SK-N-SH treated with all-trans-retinoic acid at 6 μM for 48 hours (cell line): ENCODE measurements at regions not wholly inside any gene's neighbourhood (a gene's known extent, or its start where the extent isn't known, plus 50 kb on each side); places are given as distances from the start of the nearest gene placed in this dataset.

Source experiments
- ATAC-seq: fragments of 200-7000 bp; cut with Tn5 transposase; 3 replicates; pipeline ENCODE4 v1.9.1; 2020; ENCODE audit warnings: mild to moderate bottlenecking, moderate library complexity
- ARNTL ChIP-seq: fragments of 450-650 bp; formaldehyde crosslinking; IDR thresholded peaks from 2 replicates; pipeline ENCODE4 v1.5.0; 2020; ENCODE audit warnings: low read depth, mild to moderate bottlenecking, moderate library complexity, borderline replicate concordance
- BACH2 ChIP-seq: fragments of 250-450 bp; sonication (Bioruptor Pico); IDR thresholded peaks from 2 replicates; pipeline ENCODE4 v1.9.0; 2021; ENCODE audit warnings: mild to moderate bottlenecking, borderline replicate concordance
- CSDC2 ChIP-seq: fragments of 250-450 bp; sonication (Bioruptor Pico); IDR thresholded peaks from 2 replicates; pipeline ENCODE4 v1.5.0; 2020; ENCODE audit warnings: mild to moderate bottlenecking, moderate library complexity
- ESRRG ChIP-seq: fragments of 250-450 bp; sonication (Bioruptor Pico); IDR thresholded peaks from 2 replicates; pipeline ENCODE4 v1.6.1; 2021; ENCODE audit warnings: mild to moderate bottlenecking
- GLIS3 ChIP-seq: fragments of 250-450 bp; sonication (Bioruptor Pico); IDR thresholded peaks from 2 replicates; pipeline ENCODE4 v1.5.0; 2020; ENCODE audit warnings: mild to moderate bottlenecking, moderate library complexity
- ISL1 ChIP-seq: fragments of 250-450 bp; sonication (Bioruptor Pico); IDR thresholded peaks from 2 replicates; pipeline ENCODE4 v2.1.2; 2022; ENCODE audit warnings: mild to moderate bottlenecking, moderate library complexity
- OSR1 ChIP-seq: fragments of 250-450 bp; sonication (Bioruptor Pico); IDR thresholded peaks from 2 replicates; pipeline ENCODE4 v1.8.0; 2022; ENCODE audit warnings: moderate library complexity, mild to moderate bottlenecking, inconsistent platforms
- PPARA ChIP-seq: fragments of 250-450 bp; sonication (Bioruptor Pico); IDR thresholded peaks from 2 replicates; pipeline ENCODE4 v1.5.0; 2020; ENCODE audit warnings: mild to moderate bottlenecking, borderline replicate concordance
- RARB ChIP-seq: fragments of 250-450 bp; sonication (Bioruptor Pico); IDR thresholded peaks from 2 replicates; pipeline ENCODE4 v1.8.0; 2021; ENCODE audit warnings: mild to moderate bottlenecking, moderate library complexity
- SNAI2 ChIP-seq: fragments of 250-450 bp; sonication (Bioruptor Pico); IDR thresholded peaks from 2 replicates; pipeline ENCODE4 v1.5.0; 2020; ENCODE audit warnings: mild to moderate bottlenecking, moderate library complexity
- TCF4 ChIP-seq: fragments of 250-450 bp; sonication (Bioruptor Pico); IDR thresholded peaks from 2 replicates; pipeline ENCODE4 v1.8.0; 2021; ENCODE audit warnings: mild to moderate bottlenecking, moderate library complexity, borderline replicate concordance
- TOX ChIP-seq: fragments of 250-450 bp; sonication (Bioruptor Pico); IDR thresholded peaks from 2 replicates; pipeline ENCODE4 v1.8.0; 2021; ENCODE audit warnings: mild to moderate bottlenecking, moderate library complexity, borderline replicate concordance
- ZC3H10 ChIP-seq: fragments of 250-450 bp; sonication (Bioruptor Pico); IDR thresholded peaks from 2 replicates; pipeline ENCODE4 v1.5.1; 2021; ENCODE audit warnings: mild to moderate bottlenecking, moderate library complexity
- ZFP3 ChIP-seq: fragments of 250-450 bp; sonication (Bioruptor Pico); IDR thresholded peaks from 2 replicates; pipeline ENCODE4 v1.5.0; 2020; ENCODE audit warnings: mild to moderate bottlenecking, moderate library complexity
- ZNF565 ChIP-seq: fragments of 450-650 bp; formaldehyde crosslinking; conservative IDR thresholded peaks from 2 replicates; pipeline ENCODE4 v1.5.0; 2020; ENCODE audit warnings: low read depth, mild to moderate bottlenecking, moderate library complexity
- ZNF70 ChIP-seq: fragments of 450-650 bp; formaldehyde crosslinking; IDR thresholded peaks from 2 replicates; pipeline ENCODE4 v1.5.0; 2020; ENCODE audit warnings: mild to moderate bottlenecking, moderate library complexity
- ZNF8 ChIP-seq: fragments of 450-650 bp; formaldehyde crosslinking; IDR thresholded peaks from 2 replicates; pipeline ENCODE4 v1.5.0; 2020; ENCODE audit warnings: mild to moderate bottlenecking, moderate library complexity
- TF ChIP-seq, protein P1 (sequence below): fragments of 250-450 bp; sonication (Bioruptor Pico); IDR thresholded peaks from 2 replicates; pipeline ENCODE4 v1.8.0; 2020; ENCODE audit warnings: mild to moderate bottlenecking, moderate library complexity, borderline replicate concordance
- TF ChIP-seq, protein P2 (sequence below): fragments of 250-450 bp; sonication (Bioruptor Pico); IDR thresholded peaks from 2 replicates; pipeline ENCODE4 v1.5.1; 2021; ENCODE audit warnings: mild to moderate bottlenecking, moderate library complexity
- TF ChIP-seq, protein P3 (sequence below): fragments of 250-450 bp; sonication (Bioruptor Pico); IDR thresholded peaks from 2 replicates; pipeline ENCODE4 v1.8.0; 2021; ENCODE audit warnings: low read depth, mild to moderate bottlenecking, moderate library complexity, borderline replicate concordance
- TF ChIP-seq, protein P4 (sequence below): fragments of 250-450 bp; sonication (Bioruptor Pico); IDR thresholded peaks from 2 replicates; pipeline ENCODE4 v1.5.1; 2020; ENCODE audit warnings: low read depth, mild to moderate bottlenecking, moderate library complexity

DNA sequence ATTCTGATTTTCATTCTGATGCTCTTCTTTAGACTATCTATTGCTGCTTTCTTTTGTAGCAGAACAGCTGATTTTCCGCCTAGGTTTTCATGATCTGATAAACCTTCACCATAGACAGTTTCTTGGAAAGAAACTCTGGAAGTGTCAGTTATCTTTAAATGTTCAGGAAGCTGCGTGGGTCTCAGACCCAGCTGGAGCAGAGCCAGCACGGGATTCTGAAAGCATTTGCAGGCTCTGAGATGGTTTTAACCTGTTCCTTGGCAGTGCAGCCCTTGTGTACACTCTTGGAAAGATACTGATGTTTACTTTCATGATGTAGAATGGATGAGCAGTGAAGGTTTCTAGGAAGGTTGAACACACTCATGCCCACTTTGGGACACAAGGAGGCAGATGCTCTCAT, 178.0 kb upstream of the DMRT1 start:
- TF ChIP-seq, protein P1, sequence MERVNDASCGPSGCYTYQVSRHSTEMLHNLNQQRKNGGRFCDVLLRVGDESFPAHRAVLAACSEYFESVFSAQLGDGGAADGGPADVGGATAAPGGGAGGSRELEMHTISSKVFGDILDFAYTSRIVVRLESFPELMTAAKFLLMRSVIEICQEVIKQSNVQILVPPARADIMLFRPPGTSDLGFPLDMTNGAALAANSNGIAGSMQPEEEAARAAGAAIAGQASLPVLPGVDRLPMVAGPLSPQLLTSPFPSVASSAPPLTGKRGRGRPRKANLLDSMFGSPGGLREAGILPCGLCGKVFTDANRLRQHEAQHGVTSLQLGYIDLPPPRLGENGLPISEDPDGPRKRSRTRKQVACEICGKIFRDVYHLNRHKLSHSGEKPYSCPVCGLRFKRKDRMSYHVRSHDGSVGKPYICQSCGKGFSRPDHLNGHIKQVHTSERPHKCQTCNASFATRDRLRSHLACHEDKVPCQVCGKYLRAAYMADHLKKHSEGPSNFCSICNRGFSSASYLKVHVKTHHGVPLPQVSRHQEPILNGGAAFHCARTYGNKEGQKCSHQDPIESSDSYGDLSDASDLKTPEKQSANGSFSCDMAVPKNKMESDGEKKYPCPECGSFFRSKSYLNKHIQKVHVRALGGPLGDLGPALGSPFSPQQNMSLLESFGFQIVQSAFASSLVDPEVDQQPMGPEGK (CRISPR knock-in tag): no peak
- TF ChIP-seq BACH2 (no peak), OSR1 (CRISPR knock-in tag) (no peak), ARNTL (no peak), PPARA (no peak), ZC3H10 (CRISPR knock-in tag) (no peak), CSDC2 (CRISPR knock-in tag) (no peak), TOX (CRISPR knock-in tag) (no peak), SNAI2 (CRISPR knock-in tag) (no peak), ZFP3 (CRISPR knock-in tag) (no peak), ZNF565 (CRISPR knock-in tag) (no peak)
- TF ChIP-seq, protein P2, sequence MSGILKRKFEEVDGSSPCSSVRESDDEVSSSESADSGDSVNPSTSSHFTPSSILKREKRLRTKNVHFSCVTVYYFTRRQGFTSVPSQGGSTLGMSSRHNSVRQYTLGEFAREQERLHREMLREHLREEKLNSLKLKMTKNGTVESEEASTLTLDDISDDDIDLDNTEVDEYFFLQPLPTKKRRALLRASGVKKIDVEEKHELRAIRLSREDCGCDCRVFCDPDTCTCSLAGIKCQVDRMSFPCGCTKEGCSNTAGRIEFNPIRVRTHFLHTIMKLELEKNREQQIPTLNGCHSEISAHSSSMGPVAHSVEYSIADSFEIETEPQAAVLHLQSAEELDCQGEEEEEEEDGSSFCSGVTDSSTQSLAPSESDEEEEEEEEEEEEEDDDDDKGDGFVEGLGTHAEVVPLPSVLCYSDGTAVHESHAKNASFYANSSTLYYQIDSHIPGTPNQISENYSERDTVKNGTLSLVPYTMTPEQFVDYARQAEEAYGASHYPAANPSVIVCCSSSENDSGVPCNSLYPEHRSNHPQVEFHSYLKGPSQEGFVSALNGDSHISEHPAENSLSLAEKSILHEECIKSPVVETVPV (CRISPR knock-in tag): no peak
- TF ChIP-seq, all 23 proteins: peak for 0

DNA sequence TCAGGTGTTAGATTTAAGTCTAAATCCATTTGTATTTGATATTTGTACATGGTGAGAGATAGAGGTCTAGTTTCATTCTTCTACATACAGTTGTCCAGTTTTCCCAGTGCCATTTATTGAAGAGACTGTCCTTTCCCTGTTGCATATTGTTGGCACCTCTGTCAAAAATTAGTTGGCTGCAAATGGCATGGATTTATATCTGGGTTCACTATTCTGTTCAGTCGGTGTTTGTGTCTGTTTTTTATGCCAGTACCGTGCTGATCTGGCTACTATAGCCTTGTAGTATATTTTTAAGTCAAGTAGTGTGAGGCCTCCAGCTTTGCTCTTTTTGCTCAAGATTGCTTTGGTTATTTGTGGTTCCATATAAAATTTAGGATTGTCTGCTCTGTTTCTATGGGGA, 176.2 kb upstream of the DMRT1 start:
- ATAC-seq: no peak
- TF ChIP-seq, protein P3, sequence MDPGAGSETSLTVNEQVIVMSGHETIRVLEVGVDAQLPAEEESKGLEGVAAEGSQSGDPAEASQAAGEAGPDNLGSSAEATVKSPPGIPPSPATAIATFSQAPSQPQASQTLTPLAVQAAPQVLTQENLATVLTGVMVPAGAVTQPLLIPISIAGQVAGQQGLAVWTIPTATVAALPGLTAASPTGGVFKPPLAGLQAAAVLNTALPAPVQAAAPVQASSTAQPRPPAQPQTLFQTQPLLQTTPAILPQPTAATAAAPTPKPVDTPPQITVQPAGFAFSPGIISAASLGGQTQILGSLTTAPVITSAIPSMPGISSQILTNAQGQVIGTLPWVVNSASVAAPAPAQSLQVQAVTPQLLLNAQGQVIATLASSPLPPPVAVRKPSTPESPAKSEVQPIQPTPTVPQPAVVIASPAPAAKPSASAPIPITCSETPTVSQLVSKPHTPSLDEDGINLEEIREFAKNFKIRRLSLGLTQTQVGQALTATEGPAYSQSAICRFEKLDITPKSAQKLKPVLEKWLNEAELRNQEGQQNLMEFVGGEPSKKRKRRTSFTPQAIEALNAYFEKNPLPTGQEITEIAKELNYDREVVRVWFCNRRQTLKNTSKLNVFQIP: no peak
- TF ChIP-seq TCF4: no peak
- TF ChIP-seq ARNTL: no peak
- no peak for TF ChIP-seq RARB (CRISPR knock-in tag)
- no peak for TF ChIP-seq ISL1 (CRISPR knock-in tag)
- no peak for TF ChIP-seq SNAI2 (CRISPR knock-in tag)
- TF ChIP-seq OSR1 (CRISPR knock-in tag): no peak
- TF ChIP-seq ZNF8 (CRISPR knock-in tag): no peak
- no peak for TF ChIP-seq ESRRG (CRISPR knock-in tag)
- TF ChIP-seq, protein P1 (CRISPR knock-in tag): no peak

More for the DNA sequence above, 178.0 kb upstream of the DMRT1 start:
- no peak for ATAC-seq

DNA sequence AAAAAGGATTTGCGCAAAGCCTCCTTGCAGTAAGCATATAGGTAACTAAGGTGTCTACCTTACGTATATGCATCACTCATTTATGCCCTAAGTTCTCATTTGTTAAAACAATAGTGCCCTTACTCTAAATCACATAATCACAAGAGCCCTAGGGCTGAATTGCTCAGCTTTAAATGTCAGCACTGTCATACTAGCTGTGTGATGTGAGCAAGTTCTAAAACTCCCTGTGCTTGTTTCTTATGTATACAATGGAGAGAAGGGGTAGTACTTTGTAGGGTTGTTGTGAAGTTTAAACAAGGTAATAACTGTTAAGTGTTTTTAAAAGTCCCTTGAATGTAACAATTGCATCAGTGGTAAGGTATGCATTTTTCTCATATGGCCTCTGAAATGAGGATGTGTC, 169.5 kb upstream of the DMRT1 start:
- no peak for ATAC-seq
- TF ChIP-seq TOX (CRISPR knock-in tag): no peak
- TF ChIP-seq ISL1 (CRISPR knock-in tag): no peak
- TF ChIP-seq ESRRG (CRISPR knock-in tag): no peak
- TF ChIP-seq BACH2: no peak
- TF ChIP-seq, protein P2 (CRISPR knock-in tag): no peak
- TF ChIP-seq, protein P1 (CRISPR knock-in tag): no peak
- no peak for TF ChIP-seq ZNF8 (CRISPR knock-in tag)
- TF ChIP-seq, protein P4, sequence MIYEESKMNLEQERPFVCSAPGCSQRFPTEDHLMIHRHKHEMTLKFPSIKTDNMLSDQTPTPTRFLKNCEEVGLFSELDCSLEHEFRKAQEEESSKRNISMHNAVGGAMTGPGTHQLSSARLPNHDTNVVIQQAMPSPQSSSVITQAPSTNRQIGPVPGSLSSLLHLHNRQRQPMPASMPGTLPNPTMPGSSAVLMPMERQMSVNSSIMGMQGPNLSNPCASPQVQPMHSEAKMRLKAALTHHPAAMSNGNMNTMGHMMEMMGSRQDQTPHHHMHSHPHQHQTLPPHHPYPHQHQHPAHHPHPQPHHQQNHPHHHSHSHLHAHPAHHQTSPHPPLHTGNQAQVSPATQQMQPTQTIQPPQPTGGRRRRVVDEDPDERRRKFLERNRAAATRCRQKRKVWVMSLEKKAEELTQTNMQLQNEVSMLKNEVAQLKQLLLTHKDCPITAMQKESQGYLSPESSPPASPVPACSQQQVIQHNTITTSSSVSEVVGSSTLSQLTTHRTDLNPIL: no peak
- no peak for TF ChIP-seq OSR1 (CRISPR knock-in tag)
- no peak for TF ChIP-seq ZC3H10 (CRISPR knock-in tag)
- TF ChIP-seq, protein P3: no peak
- TF ChIP-seq TCF4: no peak
- TF ChIP-seq CSDC2 (CRISPR knock-in tag): no peak
- TF ChIP-seq GLIS3: no peak
- no peak for TF ChIP-seq ZNF70 (CRISPR knock-in tag)
- TF ChIP-seq RARB (CRISPR knock-in tag): no peak
- TF ChIP-seq, all 23 proteins: peak for 0
